Ishikawa (cell line): ENCODE measurements at regions not wholly inside any gene's neighbourhood (a gene's known extent, or its start where the extent isn't known, plus 50 kb on each side); places are given as distances from the start of the nearest gene placed in this dataset.

Experiments used
- CEBPB ChIP-seq: IDR thresholded peaks from 2 replicates; pipeline ENCODE4 v1.6.1; 2012
- CREB1 ChIP-seq: IDR thresholded peaks from 2 replicates; pipeline ENCODE4 v1.6.1; 2012; ENCODE audit warnings: low read depth
- EGR1 ChIP-seq: IDR thresholded peaks from 2 replicates; pipeline ENCODE4 v1.6.1; 2012
- EP300 ChIP-seq: IDR thresholded peaks from 2 replicates; pipeline ENCODE4 v1.6.1; 2012; ENCODE audit warnings: borderline replicate concordance
- FOXM1 ChIP-seq: IDR thresholded peaks from 2 replicates; pipeline ENCODE4 v1.6.1; 2012; ENCODE audit warnings: low read depth, borderline replicate concordance
- NFIC ChIP-seq: IDR thresholded peaks from 2 replicates; pipeline ENCODE4 v1.6.1; 2012
- RAD21 ChIP-seq: IDR thresholded peaks from 2 replicates; pipeline ENCODE4 v1.6.1; 2012; ENCODE audit warnings: low read depth
- TAF1 ChIP-seq: IDR thresholded peaks from 2 replicates; pipeline ENCODE4 v1.6.1; 2012; ENCODE audit warnings: low read depth, mild to moderate bottlenecking
- TEAD4 ChIP-seq: IDR thresholded peaks from 2 replicates; pipeline ENCODE4 v1.6.1; 2012
- YY1 ChIP-seq: IDR thresholded peaks from 2 replicates; pipeline ENCODE4 v1.6.1; 2012; ENCODE audit warnings: low read depth
- ZBTB7A ChIP-seq: IDR thresholded peaks from 2 replicates; pipeline ENCODE4 v1.6.1; 2012; ENCODE audit warnings: low read depth
- TF ChIP-seq, protein P1 (sequence below): IDR thresholded peaks from 2 replicates; pipeline ENCODE4 v1.6.1; 2012
- TF ChIP-seq, protein P2 (sequence below): IDR thresholded peaks from 2 replicates; pipeline ENCODE4 v1.6.1; 2012
- TF ChIP-seq, protein P3 (sequence below): IDR thresholded peaks from 2 replicates; pipeline ENCODE4 v1.6.1; 2012; ENCODE audit warnings: low read depth, mild to moderate bottlenecking

DNA sequence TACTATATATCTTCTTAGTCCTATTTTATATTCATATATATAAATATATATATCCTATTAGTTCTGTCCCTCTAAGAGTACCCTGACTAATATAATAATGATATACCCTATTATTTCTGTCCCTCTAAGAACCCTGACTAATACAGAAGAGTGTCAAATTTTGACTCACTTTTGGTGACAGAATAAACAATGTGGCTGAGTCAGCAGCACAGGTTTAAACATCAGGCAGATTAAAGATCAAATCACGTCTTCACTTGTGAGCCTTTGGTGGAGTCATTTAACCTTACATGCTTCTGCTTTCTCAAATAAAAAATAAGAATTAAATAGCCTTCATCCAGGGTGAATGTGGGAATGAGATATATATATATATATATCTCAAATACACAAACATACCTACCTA lies 615.9 kb upstream of the GCFC2 start:
- TF ChIP-seq, protein P1, sequence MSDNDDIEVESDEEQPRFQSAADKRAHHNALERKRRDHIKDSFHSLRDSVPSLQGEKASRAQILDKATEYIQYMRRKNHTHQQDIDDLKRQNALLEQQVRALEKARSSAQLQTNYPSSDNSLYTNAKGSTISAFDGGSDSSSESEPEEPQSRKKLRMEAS: no peak
- TF ChIP-seq ZBTB7A (no peak), TAF1 (no peak), RAD21 (no peak), YY1 (no peak), TEAD4 (no peak), EP300 (no peak), CEBPB (no peak), EGR1 (no peak)
- TF ChIP-seq, protein P2, sequence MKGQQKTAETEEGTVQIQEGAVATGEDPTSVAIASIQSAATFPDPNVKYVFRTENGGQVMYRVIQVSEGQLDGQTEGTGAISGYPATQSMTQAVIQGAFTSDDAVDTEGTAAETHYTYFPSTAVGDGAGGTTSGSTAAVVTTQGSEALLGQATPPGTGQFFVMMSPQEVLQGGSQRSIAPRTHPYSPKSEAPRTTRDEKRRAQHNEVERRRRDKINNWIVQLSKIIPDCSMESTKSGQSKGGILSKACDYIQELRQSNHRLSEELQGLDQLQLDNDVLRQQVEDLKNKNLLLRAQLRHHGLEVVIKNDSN: no peak

DNA sequence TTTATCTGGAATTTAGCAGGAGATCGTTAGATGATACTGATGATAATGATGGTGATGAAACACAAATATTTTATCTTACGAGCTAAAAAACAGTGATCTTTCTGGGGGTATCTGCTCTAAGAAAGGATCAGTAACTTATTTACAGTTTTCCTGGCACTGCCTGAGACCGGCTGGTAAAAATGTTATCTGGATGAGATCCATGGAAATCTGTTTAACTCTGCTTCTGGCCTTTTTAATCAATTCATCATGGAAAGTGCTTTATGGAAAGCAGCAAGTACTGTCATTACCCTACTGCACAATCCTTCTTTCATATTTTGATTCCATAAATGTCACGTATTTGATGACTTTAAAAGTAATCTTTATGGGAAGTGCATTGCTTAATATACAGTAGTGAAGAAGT lies 612.7 kb upstream of the GCFC2 start:
- TF ChIP-seq, protein P3, sequence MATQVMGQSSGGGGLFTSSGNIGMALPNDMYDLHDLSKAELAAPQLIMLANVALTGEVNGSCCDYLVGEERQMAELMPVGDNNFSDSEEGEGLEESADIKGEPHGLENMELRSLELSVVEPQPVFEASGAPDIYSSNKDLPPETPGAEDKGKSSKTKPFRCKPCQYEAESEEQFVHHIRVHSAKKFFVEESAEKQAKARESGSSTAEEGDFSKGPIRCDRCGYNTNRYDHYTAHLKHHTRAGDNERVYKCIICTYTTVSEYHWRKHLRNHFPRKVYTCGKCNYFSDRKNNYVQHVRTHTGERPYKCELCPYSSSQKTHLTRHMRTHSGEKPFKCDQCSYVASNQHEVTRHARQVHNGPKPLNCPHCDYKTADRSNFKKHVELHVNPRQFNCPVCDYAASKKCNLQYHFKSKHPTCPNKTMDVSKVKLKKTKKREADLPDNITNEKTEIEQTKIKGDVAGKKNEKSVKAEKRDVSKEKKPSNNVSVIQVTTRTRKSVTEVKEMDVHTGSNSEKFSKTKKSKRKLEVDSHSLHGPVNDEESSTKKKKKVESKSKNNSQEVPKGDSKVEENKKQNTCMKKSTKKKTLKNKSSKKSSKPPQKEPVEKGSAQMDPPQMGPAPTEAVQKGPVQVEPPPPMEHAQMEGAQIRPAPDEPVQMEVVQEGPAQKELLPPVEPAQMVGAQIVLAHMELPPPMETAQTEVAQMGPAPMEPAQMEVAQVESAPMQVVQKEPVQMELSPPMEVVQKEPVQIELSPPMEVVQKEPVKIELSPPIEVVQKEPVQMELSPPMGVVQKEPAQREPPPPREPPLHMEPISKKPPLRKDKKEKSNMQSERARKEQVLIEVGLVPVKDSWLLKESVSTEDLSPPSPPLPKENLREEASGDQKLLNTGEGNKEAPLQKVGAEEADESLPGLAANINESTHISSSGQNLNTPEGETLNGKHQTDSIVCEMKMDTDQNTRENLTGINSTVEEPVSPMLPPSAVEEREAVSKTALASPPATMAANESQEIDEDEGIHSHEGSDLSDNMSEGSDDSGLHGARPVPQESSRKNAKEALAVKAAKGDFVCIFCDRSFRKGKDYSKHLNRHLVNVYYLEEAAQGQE: no peak
- TF ChIP-seq TAF1 (no peak), ZBTB7A (no peak), FOXM1 (no peak)
- TF ChIP-seq, protein P2: no peak

DNA sequence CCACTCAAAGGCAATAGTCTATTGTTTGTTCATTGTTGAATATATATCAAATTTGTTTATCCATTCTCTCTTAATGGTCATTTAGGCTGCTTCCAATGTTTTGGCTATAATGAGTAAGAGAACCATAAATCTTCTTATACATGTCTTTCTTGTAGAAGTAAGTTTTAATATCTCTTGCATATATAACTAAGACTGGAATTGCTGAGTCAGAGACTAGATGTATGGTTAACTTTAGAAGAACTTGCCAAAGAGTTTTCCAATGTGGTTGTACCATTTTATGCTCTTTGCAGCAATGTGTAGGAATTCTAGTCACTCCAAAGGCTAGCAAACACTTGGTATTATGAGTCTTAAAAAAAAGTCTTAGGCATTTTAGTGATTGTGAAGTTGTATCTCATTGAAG lies 610.0 kb upstream of the GCFC2 start:
- no peak for TF ChIP-seq CEBPB
- TF ChIP-seq, protein P2: no peak
- no peak for TF ChIP-seq NFIC
- TF ChIP-seq ZBTB7A: no peak

DNA sequence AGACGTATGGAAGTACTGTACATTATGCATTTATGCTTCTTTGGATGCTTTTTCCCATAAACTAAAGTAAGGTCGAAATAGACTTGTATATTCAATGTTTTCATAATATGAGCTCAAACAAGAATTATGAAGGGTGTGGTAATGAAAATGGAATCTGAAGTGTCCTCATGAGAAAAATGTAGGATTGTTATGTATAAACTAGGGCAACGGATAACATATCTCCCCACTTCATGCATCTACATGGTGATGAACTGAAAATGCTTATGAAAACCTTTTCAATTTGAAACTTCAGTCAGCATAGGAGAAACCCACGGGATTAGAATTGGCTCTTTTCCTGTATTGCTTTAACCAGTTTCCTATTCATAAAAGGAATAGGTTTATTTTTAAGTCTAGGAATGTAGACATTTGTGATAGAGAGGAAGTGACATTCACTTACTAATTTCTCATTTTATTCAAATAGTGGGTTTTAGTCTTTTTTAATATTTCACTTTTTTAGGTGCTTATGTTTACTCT lies 608.2 kb upstream of the GCFC2 start:
- TF ChIP-seq ZBTB7A: no peak
- TF ChIP-seq NFIC: no peak
- TF ChIP-seq CREB1: no peak
- TF ChIP-seq FOXM1: no peak
- TF ChIP-seq YY1: no peak
- TF ChIP-seq, protein P1: no peak
- TF ChIP-seq CEBPB: no peak
- TF ChIP-seq, protein P2: no peak
- TF ChIP-seq EP300: no peak
- TF ChIP-seq, protein P3: no peak
- TF ChIP-seq TEAD4: no peak
- no peak for TF ChIP-seq EGR1

DNA sequence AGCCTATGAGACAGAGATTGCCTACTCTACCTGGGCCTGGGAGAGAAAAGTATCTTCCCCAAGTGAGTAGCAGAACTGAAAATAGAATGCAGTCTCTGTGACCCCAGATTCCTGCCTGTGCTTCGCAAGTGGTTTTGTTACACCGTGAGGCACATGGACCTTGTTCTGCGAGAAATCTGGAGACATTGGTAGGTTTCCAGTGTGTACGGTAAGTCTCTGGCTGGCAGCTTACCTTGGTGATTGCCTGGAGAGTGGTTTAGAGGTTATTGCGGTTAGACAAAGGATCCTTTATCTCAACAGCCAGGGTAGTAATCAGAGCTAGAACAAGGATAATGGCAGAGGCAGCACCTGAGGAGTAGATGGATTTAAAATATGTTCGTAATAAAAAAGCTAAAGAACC lies 606.0 kb upstream of the GCFC2 start:
- TF ChIP-seq CEBPB (no peak), EGR1 (no peak), TEAD4 (no peak)
- TF ChIP-seq, protein P2: no peak
- TF ChIP-seq, protein P1: no peak
